HEK293T (cell line): ENCODE measurements at regions not wholly inside any gene's neighbourhood (a gene's known extent, or its start where the extent isn't known, plus 50 kb on each side); places are given as distances from the start of the nearest gene placed in this dataset.

Source experiments
- ARNT ChIP-seq: fragments of 450-650 bp; IDR thresholded peaks from 2 replicates; pipeline ENCODE4 v1.6.1; 2017; ENCODE audit warnings: mild to moderate bottlenecking
- ELF4 ChIP-seq: fragments of 450-650 bp; IDR thresholded peaks from 2 replicates; pipeline ENCODE4 v1.6.1; 2017; ENCODE audit warnings: antibody characterized with exemption
- FOXA1 ChIP-seq: fragments of 450-650 bp; IDR thresholded peaks from 2 replicates; pipeline ENCODE4 v1.6.1; 2016; ENCODE audit warnings: mild to moderate bottlenecking
- FOXK2 ChIP-seq: fragments of 450-650 bp; IDR thresholded peaks from 2 replicates; pipeline ENCODE4 v1.6.1; 2016; ENCODE audit warnings: mild to moderate bottlenecking
- FOXM1 ChIP-seq: fragments of 450-650 bp; IDR thresholded peaks from 2 replicates; pipeline ENCODE4 v1.6.1; 2017; ENCODE audit warnings: mild to moderate bottlenecking, borderline replicate concordance
- HDGF ChIP-seq: fragments of 450-650 bp; IDR thresholded peaks from 2 replicates; pipeline ENCODE4 v1.6.1; 2017; ENCODE audit warnings: antibody characterized with exemption, borderline replicate concordance
- L3MBTL2 ChIP-seq: fragments of 450-650 bp; conservative IDR thresholded peaks from 2 replicates; pipeline ENCODE4 v1.6.1; 2016; ENCODE audit warnings: mild to moderate bottlenecking
- NFRKB ChIP-seq: fragments of 450-650 bp; IDR thresholded peaks from 2 replicates; pipeline ENCODE4 v1.6.1; 2016; ENCODE audit warnings: mild to moderate bottlenecking, moderate library complexity
- SP1 ChIP-seq: fragments of 450-650 bp; IDR thresholded peaks from 2 replicates; pipeline ENCODE4 v1.6.1; 2017
- TARDBP ChIP-seq: fragments of 450-650 bp; IDR thresholded peaks from 2 replicates; pipeline ENCODE4 v1.6.1; 2016
- ZNF384 ChIP-seq: fragments of 450-650 bp; IDR thresholded peaks from 2 replicates; pipeline ENCODE4 v1.6.1; 2016
- TF ChIP-seq, protein P1 (sequence below): fragments of 450-650 bp; IDR thresholded peaks from 2 replicates; pipeline ENCODE4 v1.6.1; 2016

- TF ChIP-seq HDGF (no peak), FOXA1 (no peak), SP1 (no peak), NFRKB (no peak), L3MBTL2 (no peak), TARDBP (no peak), ELF4 (no peak), FOXK2 (no peak), ARNT (no peak), FOXM1 (no peak), ZNF384 (no peak)
- TF ChIP-seq, protein P1, sequence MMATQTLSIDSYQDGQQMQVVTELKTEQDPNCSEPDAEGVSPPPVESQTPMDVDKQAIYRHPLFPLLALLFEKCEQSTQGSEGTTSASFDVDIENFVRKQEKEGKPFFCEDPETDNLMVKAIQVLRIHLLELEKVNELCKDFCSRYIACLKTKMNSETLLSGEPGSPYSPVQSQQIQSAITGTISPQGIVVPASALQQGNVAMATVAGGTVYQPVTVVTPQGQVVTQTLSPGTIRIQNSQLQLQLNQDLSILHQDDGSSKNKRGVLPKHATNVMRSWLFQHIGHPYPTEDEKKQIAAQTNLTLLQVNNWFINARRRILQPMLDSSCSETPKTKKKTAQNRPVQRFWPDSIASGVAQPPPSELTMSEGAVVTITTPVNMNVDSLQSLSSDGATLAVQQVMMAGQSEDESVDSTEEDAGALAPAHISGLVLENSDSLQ: no peak
These were observed 775.9 kb upstream of the GOT2 start for GRCh38 chr16:59510008-59510424.
